IPS-15b (cell line): ENCODE measurements at regions not wholly inside any gene's neighbourhood (a gene's known extent, or its start where the extent isn't known, plus 50 kb on each side); places are given as distances from the start of the nearest gene placed in this dataset.

Experiments used
- H3K27me3 ChIP-seq: one replicate; pipeline ENCODE4 v1.6.1; 2013; ENCODE audit warnings: low read length; ENCODE audit not compliant: control insufficient read depth, insufficient read depth
- H3K36me3 ChIP-seq: one replicate; pipeline ENCODE4 v1.6.1; 2013; ENCODE audit warnings: low read length; ENCODE audit not compliant: control insufficient read depth, insufficient read depth
- H3K4me1 ChIP-seq: one replicate; pipeline ENCODE4 v1.6.1; 2013; ENCODE audit warnings: mild to moderate bottlenecking, low read length; ENCODE audit not compliant: control insufficient read depth, insufficient read depth
- H3K4me3 ChIP-seq: one replicate; pipeline ENCODE4 v1.5.1; 2013; ENCODE audit warnings: low read depth, low read length
- H3K9ac ChIP-seq: one replicate; pipeline ENCODE4 v1.6.1; 2013; ENCODE audit warnings: low read depth, mild to moderate bottlenecking, low read length
- H3K9me3 ChIP-seq: one replicate; pipeline ENCODE4 v1.6.1; 2013; ENCODE audit warnings: mild to moderate bottlenecking, low read length; ENCODE audit not compliant: control insufficient read depth, insufficient read depth

- Histone ChIP-seq H3K4me1 (peaks cover 6% of the 10 kb centered on the region), H3K36me3 (no peaks in the 10 kb centered on the region), H3K9ac (no peak overlapping the region), H3K27me3 (no peaks in the 10 kb centered on the region), H3K9me3 (no peaks in the 10 kb centered on the region), H3K4me3 (no peak overlapping the region)
Measured at GRCh38 chr16:54344646-54345630, 58.4 kb upstream of the IRX3 start.

DNA sequence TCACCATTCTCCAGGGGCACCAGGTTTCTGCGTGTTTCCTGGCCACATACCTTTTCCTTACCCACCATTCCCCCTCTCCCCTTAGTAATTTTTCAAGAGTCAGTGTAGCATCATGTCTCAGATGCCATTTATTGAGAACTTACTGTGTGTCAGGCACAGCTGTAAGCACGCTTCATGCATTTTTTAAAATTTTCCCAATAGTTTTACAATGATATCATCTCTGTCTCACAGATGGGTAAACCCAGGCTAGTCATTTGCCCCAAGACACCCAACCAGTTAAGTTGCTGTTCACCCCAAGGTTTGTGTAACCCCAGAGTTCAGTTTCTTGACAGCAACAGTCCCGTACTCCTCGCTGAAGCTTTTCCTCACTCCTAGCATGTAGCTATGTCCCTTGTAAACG is 56.4 kb upstream of the IRX3 start:
- Histone ChIP-seq H3K9ac (no peak overlapping the region), H3K4me1 (peaks cover 6% of the 10 kb centered on the region), H3K27me3 (no peaks in the 10 kb centered on the region), H3K4me3 (no peak overlapping the region), H3K9me3 (no peaks in the 10 kb centered on the region), H3K36me3 (no peaks in the 10 kb centered on the region)

DNA sequence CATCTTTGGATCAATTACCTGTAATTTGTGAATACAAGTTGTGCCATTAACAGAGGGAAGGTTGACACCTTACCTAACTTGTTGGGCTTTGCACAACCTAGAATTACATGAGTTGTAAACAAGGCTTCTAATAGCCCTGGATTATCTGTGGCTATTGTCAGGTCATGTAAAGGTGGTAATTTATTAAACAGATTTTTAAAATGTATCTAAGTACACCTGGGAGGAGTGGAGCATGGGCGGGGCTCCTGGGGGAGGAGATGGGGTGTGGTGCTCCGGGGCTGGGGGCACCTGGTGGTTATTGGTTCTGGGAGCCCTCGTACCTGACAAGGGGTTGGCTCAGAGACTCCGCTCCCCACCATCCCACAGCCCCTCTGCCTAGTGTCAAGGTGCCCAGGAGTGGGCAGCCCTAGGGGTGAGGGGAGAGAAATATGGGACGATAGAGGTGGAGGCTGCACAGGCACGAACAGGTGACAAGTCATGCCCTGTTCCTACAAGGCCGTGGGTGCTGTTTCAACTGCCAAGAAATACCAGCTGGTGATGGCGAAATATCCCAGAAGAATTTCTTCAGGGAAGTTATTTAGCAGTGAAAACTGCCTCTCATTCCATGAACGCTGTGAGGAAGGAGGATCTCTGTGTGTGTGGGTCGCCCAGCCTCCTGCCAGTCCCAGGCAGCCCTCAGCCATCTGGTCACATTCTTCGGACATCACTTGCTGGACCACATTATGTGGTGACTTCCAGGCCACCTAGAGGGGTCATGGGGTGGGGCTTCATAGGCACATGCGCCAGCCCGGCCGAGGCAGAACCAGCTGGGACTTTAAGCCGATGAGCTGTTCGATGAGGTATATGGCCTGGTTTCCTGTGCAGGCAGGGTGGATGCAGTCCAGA is 55.5 kb upstream of the IRX3 start:
- peaks cover 6% of the 10 kb centered on the region for H3K4me1 ChIP-seq
- no peak overlapping the region for H3K4me3 ChIP-seq
- H3K36me3 ChIP-seq = no peaks in the 10 kb centered on the region
- no peaks in the 10 kb centered on the region for H3K9me3 ChIP-seq
- peaks cover 2% of the 10 kb centered on the region for H3K27me3 ChIP-seq
- H3K9ac ChIP-seq = no peak overlapping the region

DNA sequence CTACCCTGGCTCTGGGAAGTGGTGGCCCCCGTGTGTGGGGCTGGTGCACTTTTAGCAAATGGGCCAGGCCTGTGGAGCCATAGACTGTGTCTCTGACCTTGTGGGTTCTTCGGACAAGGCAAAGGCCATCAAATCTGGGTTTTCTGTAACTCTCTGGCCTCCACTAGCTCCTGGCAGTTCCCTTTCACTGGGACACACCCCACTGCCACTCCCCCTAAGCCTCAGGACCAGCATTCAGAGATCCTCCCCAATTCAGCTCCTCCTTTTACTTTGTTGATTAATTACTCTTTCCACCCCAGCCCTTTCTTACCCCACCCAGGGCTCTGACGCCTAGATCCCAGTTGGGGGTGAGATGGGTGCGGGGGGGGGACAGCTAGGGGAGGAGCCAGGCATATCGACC is 53.9 kb upstream of the IRX3 start:
- H3K4me3 ChIP-seq = no peak overlapping the region
- peaks cover 6% of the 10 kb centered on the region for H3K4me1 ChIP-seq

DNA sequence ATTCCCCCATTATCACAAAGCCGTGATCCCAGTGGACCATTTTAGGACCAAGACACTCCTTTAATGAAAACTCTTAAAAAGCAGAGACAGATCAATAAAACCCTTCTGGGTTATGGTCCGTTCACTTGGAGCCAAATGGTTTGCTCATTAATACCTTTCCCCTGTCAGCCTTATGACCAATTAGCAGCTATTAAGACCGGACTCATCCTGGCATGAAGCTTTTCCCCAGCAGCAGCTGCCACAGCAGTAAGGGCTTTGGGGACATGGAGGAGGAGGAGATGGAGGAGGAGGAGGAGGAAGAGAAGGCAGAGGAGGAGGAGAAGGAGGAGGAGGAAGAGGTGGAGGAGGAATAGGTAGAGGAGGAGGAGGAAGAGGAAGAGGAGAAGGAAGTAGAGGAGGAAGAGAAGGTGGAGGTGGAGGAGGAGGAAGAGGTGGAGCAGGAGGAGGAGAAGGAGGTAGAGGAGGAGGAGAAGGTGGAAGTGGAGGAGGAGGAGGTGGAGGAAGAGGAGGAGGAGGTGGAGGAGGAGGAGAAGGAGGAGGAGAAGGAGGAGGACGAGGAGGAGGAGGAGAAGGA is 50.1 kb upstream of the IRX3 start:
- Histone ChIP-seq H3K4me1 (peaks cover 6% of the 10 kb centered on the region), H3K9me3 (no peaks in the 10 kb centered on the region), H3K27me3 (peaks cover 5% of the 10 kb centered on the region), H3K4me3 (no peak overlapping the region), H3K36me3 (no peaks in the 10 kb centered on the region), H3K9ac (no peak overlapping the region)

More for the DNA sequence above, 53.9 kb upstream of the IRX3 start:
- H3K27me3 ChIP-seq = peaks cover 5% of the 10 kb centered on the region
- H3K9me3 ChIP-seq = no peaks in the 10 kb centered on the region
- H3K9ac ChIP-seq = no peak overlapping the region
- H3K36me3 ChIP-seq = no peaks in the 10 kb centered on the region
